ENCODE measurements at regions not wholly inside any gene's neighbourhood (a gene's known extent, or its start where the extent isn't known, plus 50 kb on each side); places are given as distances from the start of the nearest gene placed in this dataset.
"Not testable (repeated sequence)": the region's sequence is repeated elsewhere in the genome, so short reads cannot be mapped to it uniquely, and the experiment has no call there.

DNA sequence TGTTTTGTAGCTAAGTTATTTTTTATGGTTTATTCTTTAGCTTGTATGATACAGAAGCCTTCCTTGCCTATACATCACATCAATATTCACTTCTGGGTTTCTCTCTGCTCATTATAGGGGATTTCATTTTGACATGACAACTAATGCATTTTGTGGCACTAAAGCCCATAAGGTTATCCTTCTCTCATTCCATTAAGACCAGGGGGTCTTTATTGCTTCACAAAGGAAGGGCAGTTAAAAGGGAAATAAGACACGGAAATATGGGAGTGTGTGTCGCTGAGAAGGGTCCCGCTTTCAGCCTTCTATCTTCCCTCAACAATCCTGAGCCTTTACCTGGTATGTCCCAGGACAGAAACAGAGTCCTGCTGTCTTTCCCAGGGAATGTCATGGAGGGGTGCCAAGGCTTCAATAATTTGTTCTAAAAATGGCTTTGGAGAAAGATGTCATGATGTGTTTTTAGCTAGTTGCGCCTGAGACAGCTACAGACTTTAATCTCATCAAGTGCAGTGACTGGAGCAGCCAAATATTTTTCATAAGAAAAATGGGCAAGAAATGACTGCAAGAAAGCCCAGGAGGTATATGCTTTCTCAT is 1145.4 kb upstream of the TMEM132C start:
- peaks cover 0 to 2% of the 10 kb centered on the region in 2 donors for H3K9me3 Mint-ChIP-seq
- H3K4me3 Mint-ChIP-seq: no peak overlapping the region
- no peaks in the 10 kb centered on the region for H3K36me3 Mint-ChIP-seq (ENCODE audit: insufficient read depth in 2 of 2)
- H3K4me1 Mint-ChIP-seq (ENCODE audit: low read depth): peaks cover 10% of the 10 kb centered on the region
- no peak overlapping the region for H3K27ac Mint-ChIP-seq
- ATAC-seq (replicated peaks in 1 of 2) (no peak), DNase-seq (no peak)
- H3K27me3 Mint-ChIP-seq (ENCODE audit: low read depth): no peaks in the 10 kb centered on the region

GRCh38 chr12:127125607-127126259 is 1141.2 kb upstream of the TMEM132C start:
- Mint-ChIP-seq H3K36me3 (ENCODE audit: insufficient read depth in 2 of 2) (peaks cover 0 to 2% of the 10 kb centered on the region in 2 donors), H3K9me3 (no peaks in the 10 kb centered on the region), H3K4me3 (peak overlapping the region in 1 of 2 donors; percentile 11), H3K27me3 (ENCODE audit: low read depth) (peaks cover 7% of the 10 kb centered on the region), H3K4me1 (ENCODE audit: low read depth) (peaks cover 10% of the 10 kb centered on the region), H3K27ac (no peak overlapping the region)
- DNase-seq: peak; percentile 52 to 67
- peak; percentile 89 to 92 for ATAC-seq (replicated peaks in 1 of 2)

DNA sequence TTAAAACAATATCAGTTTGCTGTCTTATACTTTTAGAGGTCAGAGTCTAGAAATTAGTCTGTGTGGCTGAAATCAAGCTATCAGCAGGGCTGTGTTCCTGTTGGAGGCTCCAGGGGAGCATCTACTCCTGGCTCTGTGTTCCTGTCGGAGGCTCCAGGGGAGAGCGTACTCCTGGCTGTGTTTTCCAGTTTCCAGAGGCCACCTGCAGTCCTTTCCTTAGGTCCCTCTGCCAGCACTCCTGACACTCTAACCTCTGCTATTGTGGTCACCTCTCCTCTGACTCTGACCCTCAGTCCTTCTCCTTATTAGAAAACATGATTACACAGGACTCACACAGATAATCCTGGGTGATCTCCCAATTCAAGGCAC is 1140.7 kb upstream of the TMEM132C start:
- Mint-ChIP-seq H3K36me3 (ENCODE audit: insufficient read depth in 2 of 2) (peaks cover 0 to 2% of the 10 kb centered on the region in 2 donors), H3K27ac (peak overlapping the region; percentile 10), H3K4me1 (ENCODE audit: low read depth) (peaks cover 10% of the 10 kb centered on the region), H3K4me3 (peak overlapping the region in 1 of 2 donors; percentile 11), H3K27me3 (ENCODE audit: low read depth) (peaks cover 7% of the 10 kb centered on the region), H3K9me3 (no peaks in the 10 kb centered on the region)
- no peak for DNase-seq
- no peak for ATAC-seq (replicated peaks in 1 of 2)

DNA sequence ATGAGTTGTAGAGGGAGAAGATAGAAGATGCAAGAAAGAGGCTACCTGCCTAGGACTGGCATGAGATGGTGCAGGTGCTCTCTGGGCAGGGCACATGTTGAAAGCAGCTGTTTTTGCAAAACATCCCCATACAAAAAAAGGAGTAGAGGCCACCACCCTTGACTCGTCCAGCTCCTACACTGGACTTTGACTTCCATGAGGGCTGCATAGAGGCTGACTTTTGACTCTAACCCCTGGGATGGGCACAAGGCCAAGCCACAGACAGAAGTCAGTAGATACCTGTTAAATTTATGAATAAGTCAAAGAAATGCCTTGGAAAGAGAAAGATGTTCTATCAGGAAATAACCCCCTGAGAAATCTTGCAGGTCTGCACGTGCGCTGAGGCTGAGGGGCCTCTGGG is 1139.1 kb upstream of the TMEM132C start:
- H3K27ac Mint-ChIP-seq: no peak overlapping the region
- no peak overlapping the region for H3K4me3 Mint-ChIP-seq
- H3K4me1 Mint-ChIP-seq (ENCODE audit: low read depth): peaks cover 10% of the 10 kb centered on the region
- peaks cover 0 to 2% of the 10 kb centered on the region in 2 donors for H3K36me3 Mint-ChIP-seq (ENCODE audit: insufficient read depth in 2 of 2)
- no peak for DNase-seq
- H3K9me3 Mint-ChIP-seq: no peaks in the 10 kb centered on the region
- ATAC-seq (replicated peaks in 1 of 2): no peak
- peaks cover 11% of the 10 kb centered on the region for H3K27me3 Mint-ChIP-seq (ENCODE audit: low read depth)

GRCh38 chr12:127130506-127131124 is 1136.4 kb upstream of the TMEM132C start:
- Mint-ChIP-seq H3K4me3 (no peak overlapping the region), H3K9me3 (peaks cover 0 to 3% of the 10 kb centered on the region in 2 donors), H3K4me1 (ENCODE audit: low read depth) (peaks cover 8% of the 10 kb centered on the region), H3K36me3 (ENCODE audit: insufficient read depth in 2 of 2) (peaks cover 0 to 2% of the 10 kb centered on the region in 2 donors), H3K27ac (no peak overlapping the region), H3K27me3 (ENCODE audit: low read depth) (peaks cover 11% of the 10 kb centered on the region)
- DNase-seq (no peak), ATAC-seq (replicated peaks in 1 of 2) (no peak)

- ATAC-seq (replicated peaks in 1 of 2) (no peak), DNase-seq (no peak)
- Mint-ChIP-seq H3K9me3 (peaks cover 3 to 5% of the 10 kb centered on the region in 2 donors), H3K4me3 (no peak overlapping the region), H3K27ac (no peak overlapping the region), H3K36me3 (ENCODE audit: insufficient read depth in 2 of 2) (no peaks in the 10 kb centered on the region), H3K4me1 (ENCODE audit: low read depth) (no peaks in the 10 kb centered on the region), H3K27me3 (ENCODE audit: low read depth) (peaks cover 5% of the 10 kb centered on the region)
Observed at GRCh38 chr12:127133675-127134335, 1133.2 kb upstream of the TMEM132C start.

GRCh38 chr12:127140864-127141484 is 1126.0 kb upstream of the TMEM132C start:
- H3K4me1 Mint-ChIP-seq (ENCODE audit: low read depth); DNase-seq; H3K9me3 Mint-ChIP-seq; H3K4me3 Mint-ChIP-seq; H3K27ac Mint-ChIP-seq; H3K27me3 Mint-ChIP-seq (ENCODE audit: low read depth); ATAC-seq (replicated peaks in 1 of 2); H3K36me3 Mint-ChIP-seq (ENCODE audit: insufficient read depth in 2 of 2): not testable (repeated sequence)

DNA sequence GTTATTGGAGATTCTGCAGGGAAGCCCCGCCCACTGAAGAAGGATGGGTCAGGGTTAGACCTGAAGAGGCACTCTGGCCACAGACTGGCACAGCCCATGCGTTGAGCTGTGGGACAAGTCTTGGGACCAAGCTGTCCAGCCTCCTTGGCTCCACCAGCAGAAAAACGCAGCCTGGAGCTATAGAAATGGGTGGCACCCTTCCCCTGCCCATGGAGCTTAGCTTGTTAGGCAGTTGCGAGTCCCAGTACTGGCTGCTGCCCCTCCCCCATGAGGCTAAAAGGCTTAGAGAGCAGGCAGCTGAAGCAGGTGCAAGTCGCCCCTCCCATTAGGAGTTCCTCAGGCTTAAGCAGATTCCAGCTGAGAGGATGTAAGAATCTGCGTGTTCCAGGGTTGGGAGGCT is 1124.0 kb upstream of the TMEM132C start:
- ATAC-seq (replicated peaks in 1 of 2) (no peak), DNase-seq (no peak)
- H3K27me3 Mint-ChIP-seq (ENCODE audit: low read depth): no peaks in the 10 kb centered on the region
- peaks cover 3 to 8% of the 10 kb centered on the region in 2 donors for H3K9me3 Mint-ChIP-seq
- H3K4me3 Mint-ChIP-seq: no peak overlapping the region
- H3K36me3 Mint-ChIP-seq (ENCODE audit: insufficient read depth in 2 of 2): peaks cover 2 to 6% of the 10 kb centered on the region in 2 donors
- H3K27ac Mint-ChIP-seq: no peak overlapping the region
- no peaks in the 10 kb centered on the region for H3K4me1 Mint-ChIP-seq (ENCODE audit: low read depth)

GRCh38 chr12:127144770-127145169 is 1122.2 kb upstream of the TMEM132C start:
- peaks cover 3 to 4% of the 10 kb centered on the region in 2 donors for H3K9me3 Mint-ChIP-seq
- H3K27ac Mint-ChIP-seq: no peak overlapping the region
- H3K36me3 Mint-ChIP-seq (ENCODE audit: insufficient read depth in 2 of 2): peaks cover 2 to 6% of the 10 kb centered on the region in 2 donors
- ATAC-seq (replicated peaks in 1 of 2) (no peak), DNase-seq (no peak)
- no peak overlapping the region for H3K4me3 Mint-ChIP-seq
- H3K4me1 Mint-ChIP-seq (ENCODE audit: low read depth): no peaks in the 10 kb centered on the region
- H3K27me3 Mint-ChIP-seq (ENCODE audit: low read depth): no peaks in the 10 kb centered on the region

DNA sequence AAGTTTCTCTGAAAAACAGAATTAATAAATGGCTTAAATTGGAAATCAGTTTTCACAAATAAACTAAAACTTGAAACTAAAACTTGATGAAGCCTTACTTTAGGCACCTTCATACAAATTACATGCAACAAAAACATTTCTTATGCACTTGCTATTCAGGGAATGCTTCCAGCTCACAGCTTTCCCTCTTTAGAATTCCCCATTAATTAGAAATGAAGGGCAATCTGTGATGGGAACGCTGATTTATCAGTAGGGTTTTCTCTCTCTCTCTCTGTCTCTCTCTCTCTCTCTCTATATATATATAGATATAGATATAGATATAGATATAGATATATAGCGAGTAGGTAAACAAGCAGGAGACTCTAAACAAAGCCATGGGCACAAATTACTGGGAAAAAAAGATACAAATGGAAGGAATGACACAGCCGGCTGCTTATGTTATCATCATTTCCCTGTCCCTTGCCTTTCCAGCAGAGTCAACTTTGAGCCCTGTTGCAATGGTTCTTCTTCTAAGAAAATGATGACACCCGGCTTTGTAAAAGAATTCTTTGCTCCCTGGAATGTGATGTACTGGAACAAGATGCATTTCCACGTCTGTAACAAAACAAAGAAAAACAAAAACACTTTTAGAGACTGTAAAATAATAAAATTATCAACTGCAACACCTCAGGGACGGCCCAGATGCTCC is 1121.6 kb upstream of the TMEM132C start:
- peaks cover 3 to 4% of the 10 kb centered on the region in 2 donors for H3K9me3 Mint-ChIP-seq
- no peak for DNase-seq
- H3K27me3 Mint-ChIP-seq (ENCODE audit: low read depth): no peaks in the 10 kb centered on the region
- H3K4me1 Mint-ChIP-seq (ENCODE audit: low read depth): no peaks in the 10 kb centered on the region
- peak overlapping the region; percentile 88 to 94 for H3K4me3 Mint-ChIP-seq
- peak overlapping the region; percentile 76 for H3K27ac Mint-ChIP-seq
- H3K36me3 Mint-ChIP-seq (ENCODE audit: insufficient read depth in 2 of 2): peaks cover 2 to 6% of the 10 kb centered on the region in 2 donors
- ATAC-seq (replicated peaks in 1 of 2): no peak

GRCh38 chr12:127145929-127146789 is 1120.8 kb upstream of the TMEM132C start:
- Mint-ChIP-seq H3K27ac (peak overlapping the region; percentile 76), H3K36me3 (ENCODE audit: insufficient read depth in 2 of 2) (peaks cover 2 to 6% of the 10 kb centered on the region in 2 donors), H3K4me3 (peak overlapping the region; percentile 88 to 94), H3K4me1 (ENCODE audit: low read depth) (no peaks in the 10 kb centered on the region), H3K27me3 (ENCODE audit: low read depth) (no peaks in the 10 kb centered on the region), H3K9me3 (peaks cover 1 to 3% of the 10 kb centered on the region in 2 donors)
- ATAC-seq (replicated peaks in 1 of 2): peak; percentile 90 to 96
- DNase-seq: peak; percentile 63 to 81
